H4 (cell line): ENCODE measurements at regions not wholly inside any gene's neighbourhood (a gene's known extent, or its start where the extent isn't known, plus 50 kb on each side); places are given as distances from the start of the nearest gene placed in this dataset.

Source experiments
- DNase-seq: peaks from one replicate; pipeline ENCODE4 v3.0.0-alpha.2; 2015; ENCODE audit warnings: low spot score

DNA sequence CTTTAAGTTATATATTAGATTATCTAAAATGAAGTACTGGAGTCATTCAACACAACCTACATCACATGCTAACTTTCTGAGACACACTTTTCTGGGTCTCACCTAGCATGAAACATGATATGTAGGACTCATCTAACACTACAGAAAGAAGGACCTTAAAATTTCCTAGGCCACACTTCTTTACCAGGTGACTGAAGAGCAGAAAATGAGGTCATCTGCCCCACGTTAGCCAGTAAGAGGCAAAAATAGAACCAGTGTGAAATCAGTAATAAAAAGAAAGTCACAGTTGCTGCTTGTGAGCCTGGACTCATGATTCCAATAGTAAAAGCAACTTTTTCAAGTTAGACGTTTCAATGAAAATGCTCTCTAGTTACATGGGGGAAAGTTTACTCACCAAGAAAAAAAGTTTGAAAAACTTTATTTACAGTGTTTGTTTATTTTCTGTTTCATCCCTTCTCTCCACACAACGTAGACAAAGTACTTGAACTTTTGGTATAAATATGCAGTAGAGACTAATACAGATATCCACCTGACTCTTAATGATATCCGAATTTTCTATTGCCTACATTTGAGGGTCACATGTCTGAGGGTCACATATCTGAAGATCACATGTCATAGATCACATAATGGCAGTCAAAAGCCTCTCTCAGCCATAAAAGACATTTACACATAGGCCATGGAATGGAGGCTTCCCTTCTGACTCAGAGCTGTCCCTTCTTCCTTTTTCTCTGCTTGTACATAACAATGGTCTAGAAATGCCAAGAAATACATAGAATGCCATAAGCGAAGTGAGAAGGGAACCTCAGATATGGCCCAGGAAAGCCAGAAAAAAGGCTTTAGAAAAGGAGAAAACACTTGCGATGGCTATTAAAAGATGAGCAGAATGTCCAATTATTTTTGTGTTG lies 362.9 kb downstream of the ZEB2 start:
- no peak for DNase-seq

DNA sequence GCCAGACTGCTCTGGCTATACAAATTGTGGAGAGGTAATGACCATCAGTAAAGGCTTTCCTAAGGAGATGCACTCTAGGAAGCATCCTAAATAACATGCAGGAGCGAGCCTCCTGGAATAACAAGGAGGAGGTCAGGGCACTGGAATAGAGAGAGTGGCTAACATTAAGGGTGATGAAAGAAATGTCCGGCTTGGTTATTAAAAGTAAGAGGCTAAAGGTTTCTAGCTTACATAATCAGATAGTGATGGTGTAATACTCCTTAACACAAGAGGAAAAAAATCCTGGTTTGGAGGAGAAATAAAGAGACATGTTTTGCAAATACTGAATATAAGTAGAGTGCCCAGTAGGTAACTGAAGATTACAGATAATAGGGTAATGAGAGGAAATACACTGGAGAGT lies 365.7 kb downstream of the ZEB2 start:
- DNase-seq: no peak

DNA sequence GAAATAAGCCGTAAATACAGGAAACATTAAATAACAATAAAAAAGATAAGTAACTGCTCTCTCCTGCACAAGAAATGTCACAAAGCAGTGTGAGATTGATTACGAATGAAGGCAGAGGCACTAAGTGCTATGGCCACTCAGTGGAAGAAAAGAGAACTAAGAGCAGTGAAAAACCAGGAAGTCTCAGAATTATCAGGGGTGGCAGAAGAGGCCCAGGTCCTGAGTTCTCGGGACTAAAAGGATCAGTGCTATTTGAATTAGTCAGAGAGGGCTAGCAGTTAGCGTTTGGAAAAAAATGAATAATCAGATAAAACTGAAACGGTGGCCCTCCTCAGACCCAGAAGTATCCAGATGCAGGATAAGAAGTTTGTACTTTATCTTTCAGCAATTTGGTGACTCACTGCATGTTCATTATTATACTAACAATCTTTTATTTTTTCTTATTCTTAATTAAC lies 367.1 kb downstream of the ZEB2 start:
- DNase-seq: peak; percentile 42

DNA sequence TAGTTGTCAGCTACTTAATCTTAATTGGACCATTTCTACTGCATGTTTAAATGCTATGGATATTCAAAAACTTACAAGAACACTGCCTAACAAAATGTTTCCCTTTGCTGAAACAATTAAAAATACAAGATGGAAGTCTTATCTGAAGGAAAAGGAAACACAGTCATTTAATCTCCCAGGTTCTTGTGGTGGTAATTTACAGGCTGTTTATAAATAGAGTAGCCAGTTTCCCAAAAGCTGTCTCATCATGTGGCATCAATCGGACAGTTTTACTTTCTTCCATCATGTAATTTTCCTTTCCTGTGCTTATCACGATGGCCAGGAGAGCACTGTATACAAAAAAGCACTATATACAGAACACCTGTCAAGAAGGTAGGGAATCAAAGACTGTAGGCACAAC lies 368.1 kb downstream of the ZEB2 start:
- no peak for DNase-seq

DNA sequence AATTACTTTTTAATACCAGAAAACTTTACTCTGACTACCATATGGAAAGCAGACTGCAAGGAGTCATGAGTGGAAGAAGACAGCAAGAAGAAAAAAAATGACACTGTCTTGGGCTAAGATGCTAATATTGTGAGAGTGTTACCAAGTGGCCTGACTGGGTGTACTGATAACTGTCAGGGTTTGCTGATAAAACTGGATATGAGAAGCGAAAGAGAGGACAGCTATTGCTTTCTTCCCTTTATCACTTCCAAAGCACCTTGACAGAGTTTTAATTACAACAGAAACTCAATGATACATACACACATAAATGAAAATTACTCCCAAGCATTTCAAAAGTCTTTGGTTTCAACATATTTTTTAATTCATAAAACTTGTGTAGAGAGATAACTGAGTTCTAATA lies 368.5 kb downstream of the ZEB2 start:
- no peak for DNase-seq

DNA sequence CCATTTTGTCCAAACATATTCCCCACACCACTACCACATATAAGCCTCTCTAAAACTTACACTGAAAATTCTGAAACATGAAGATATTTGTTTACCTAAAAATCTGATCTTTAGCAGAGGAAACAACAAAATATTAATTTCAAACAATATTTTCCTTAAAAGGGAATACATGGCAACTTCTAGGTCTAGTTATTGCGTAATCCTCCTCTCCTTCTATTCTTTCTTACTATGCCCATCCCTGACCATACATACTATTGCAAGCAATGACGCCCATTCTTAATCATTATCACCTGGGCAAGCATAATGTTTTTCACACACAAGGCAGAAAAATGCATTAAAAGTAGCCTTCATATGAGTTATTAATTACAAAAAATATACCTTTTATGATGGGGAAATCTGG lies 372.6 kb downstream of the ZEB2 start:
- DNase-seq: no peak

DNA sequence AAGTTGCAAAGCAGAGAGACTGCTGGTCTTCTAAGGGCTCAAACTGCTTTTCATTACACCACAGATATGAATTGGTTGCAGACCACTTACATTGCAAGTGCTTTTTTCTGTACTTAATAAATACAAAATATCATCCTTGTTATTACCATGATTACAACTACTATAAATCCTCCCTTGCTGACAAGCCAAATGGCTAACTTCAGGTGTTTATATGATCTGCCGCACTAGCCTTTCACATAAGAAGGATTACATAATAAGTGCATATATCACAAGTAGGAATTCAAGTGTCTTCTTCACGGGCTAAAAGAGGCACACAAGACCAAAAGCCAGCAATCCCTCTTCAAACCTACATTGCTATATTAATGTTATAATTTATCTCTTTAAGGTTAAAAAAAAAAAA lies 373.0 kb downstream of the ZEB2 start:
- no peak for DNase-seq

DNA sequence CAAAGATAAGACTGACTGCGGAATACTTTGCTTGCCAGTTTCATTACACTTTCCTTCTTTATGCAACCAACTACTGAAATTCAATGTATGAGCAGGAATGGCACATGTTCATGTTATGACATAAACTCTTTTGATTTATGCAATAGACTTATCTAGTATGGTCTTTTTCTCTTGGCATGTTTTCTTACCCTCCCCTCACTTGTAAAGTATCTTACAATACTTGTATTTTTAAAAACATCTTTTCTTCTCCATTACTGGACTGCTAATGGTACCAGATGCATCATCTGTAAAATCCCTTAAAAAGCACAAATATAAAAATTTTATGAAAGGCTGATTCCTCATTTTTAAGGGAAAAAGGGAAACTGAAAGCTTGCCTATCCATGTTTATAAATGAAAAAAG lies 373.8 kb downstream of the ZEB2 start:
- DNase-seq: no peak

DNA sequence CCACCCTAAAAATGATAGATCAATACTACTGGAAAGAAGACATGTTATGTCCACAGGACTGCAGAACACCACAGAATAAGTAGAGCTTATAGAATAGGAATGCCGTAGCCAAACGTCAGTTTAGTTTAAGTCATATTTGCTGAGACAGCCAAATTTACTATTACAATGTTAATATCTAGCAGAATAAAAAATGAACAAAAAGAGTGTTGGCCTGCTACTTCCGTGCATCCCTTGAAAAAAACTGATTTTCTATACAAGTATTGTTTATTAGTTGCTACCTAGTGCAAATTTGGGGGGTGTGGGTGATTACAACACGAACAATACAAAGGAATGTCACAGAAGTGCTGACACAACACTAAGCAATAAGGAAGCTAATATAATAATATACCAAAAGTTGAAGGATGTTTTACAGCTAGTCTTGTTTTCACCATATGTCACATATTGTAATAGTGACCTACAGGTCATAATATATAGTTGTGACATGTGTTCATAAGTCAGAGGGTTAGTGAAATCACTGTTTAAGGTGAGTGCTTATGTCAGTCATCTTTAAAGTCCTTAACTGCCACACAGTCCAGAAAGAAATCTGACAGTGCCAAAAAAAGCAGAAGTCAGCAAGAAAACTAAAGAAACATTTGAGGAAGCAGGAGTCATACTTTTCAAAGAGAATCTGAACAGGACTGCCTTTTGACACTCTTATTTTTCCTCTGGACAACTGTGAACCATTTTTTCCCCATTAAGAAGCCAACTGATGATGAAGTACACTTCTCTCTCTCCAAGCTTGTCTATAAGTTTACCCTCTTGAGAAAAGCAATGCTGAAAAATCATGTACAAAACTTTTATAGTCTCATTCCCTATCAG lies 376.4 kb downstream of the ZEB2 start:
- DNase-seq: no peak

DNA sequence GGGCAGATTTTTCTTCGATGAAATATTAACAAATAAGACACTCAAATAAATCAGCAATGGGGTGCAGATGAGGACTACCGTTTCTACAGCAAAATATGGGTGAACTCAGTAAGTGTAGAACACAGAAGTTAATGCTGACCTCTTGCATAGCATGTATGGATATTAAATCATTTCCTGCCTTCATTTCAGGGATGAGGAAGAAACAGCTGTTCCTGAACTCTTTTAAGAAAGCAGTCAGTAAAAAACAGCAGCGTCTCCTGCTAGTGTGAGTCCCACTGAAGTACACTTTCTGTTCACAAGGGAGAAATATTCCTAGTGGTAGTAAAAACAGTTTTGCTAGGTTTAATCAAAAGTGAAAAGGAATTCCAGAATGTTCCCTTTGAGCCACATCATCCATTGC lies 379.0 kb downstream of the ZEB2 start:
- DNase-seq: no peak

DNA sequence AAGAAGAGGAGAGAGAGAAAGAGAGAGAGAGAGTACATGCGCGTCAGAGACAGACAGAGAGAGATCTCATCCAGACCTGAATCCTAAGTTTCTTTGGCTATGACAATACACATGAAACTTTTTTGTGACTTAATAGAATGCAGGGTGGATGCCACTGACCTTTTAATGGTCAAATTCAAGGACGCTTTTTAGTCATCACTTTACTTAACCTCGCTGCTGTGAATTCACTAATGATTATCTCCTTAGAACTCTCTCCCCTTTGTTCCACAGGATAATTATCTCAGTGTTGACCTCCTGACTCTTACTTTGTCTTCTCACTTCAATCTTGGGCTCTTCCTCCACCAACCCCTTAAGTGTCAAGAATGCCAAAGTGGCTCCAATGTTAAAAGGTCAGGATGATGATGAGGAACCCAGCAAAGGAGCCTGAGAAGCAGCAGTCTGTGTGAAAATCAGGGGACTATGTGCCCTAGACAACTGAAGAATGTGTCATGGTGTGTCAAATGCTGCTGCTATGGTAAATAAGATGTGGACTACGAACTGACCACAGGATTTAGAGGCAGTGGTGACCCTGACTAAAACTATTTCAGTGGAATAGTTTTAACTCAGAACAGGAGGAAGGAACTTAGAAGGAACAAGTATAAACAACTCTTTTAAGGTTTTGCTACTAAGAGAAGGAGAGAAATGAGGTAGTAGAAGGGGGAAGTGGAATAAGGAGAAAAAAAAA lies 382.1 kb downstream of the ZEB2 start:
- no peak for DNase-seq

DNA sequence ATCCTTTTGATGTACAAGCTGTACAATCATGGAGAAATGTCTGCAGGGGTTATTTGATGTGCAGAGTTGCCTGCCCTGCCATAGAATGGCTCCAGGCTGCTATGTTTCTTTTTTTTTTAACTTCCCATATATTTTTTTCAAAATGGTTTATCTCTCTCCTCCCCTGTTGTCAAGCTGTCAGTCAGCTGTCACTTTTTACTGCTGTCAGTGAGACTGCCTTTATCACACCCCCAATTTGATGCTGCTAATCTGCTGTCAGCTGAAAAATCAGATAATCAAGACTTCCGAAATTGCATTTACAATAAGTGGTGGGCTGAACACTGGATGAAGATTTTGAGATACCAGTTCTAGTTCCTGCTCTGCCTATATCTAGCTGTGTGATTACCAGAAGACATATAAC lies 382.6 kb downstream of the ZEB2 start:
- DNase-seq: no peak

DNA sequence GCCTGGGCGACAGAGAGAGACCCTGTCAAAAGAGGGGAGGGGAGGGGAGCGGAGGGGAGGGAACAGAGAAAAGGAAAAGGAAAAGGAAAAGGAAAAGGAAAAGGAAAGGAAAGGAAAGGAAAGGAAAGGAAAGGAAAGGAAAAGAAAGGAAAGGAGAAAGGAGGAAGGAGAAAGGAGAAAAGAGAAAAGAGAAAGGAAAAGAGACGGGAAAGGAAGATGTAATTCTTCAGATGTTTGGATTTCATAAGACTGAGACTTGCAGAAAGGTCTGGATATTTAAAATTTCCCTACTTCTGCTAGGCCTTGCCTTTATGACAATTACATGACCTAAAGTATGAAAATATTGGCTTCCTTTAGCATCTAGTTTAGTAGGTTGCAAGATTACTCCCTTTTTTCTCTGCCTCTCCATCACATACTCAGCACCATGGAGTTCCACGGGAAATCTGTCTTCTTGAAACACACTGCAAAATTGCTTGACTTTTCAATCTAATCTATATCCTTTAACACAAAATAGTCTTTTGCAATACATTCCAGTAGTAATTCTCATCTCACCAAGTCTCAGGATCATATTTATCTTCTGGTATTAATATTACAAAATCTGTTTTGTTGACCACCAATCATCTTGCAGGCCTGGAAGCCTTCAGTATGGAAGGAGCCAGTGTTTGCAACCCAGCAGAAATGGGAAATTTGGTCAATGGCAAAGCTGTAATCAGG lies 383.5 kb downstream of the ZEB2 start:
- DNase-seq: no peak

DNA sequence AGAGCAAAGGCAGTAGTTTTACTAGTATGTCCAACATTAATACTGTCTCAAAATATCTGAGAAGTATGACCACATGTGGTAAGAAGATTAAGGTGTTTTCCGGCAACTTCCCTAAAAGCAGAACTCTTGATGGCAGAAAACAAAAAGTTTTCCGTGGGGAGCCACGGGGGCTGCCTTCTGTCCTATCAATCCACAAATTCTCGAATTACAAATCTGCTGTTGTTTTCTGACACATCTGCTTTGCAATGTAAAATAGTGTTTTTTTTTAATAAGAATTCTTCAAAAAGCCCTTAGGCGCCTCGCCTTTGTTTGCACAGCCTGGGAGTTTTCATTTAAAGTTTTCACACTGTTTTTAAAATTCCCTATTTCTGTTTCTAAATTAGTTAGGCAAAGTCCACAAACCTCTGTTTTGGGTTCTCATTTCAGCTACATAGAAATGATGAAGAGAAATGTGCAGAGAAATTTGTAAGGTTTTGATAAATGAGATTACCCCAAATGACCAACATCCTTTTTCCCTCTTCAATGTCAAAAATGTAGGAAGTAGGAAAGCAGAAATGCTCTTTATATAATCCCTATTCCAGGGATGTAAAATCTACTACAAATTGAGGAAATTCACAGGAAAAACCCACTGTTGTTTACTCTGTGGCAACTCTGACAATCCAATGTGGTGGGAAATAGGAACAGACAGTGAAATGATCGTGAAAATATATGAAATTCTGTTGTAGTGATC lies 385.8 kb downstream of the ZEB2 start:
- no peak for DNase-seq

DNA sequence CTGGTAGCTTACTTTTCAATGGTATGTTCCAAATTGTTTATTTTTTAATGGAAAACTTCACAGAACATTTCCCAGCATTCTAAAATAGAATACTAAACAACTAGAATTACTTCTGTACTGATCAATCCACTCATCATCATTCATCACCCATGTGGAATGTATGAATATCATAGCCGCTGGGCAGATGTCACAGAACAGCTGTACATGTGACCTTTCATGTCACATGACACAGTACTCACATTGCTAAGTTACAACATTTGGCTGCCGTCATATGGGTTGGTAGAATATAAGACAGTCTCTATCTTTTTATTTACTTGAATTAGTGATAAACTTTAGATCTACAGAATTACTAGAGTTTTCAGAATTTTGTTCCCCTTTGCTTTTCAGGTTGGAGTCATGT lies 387.6 kb downstream of the ZEB2 start:
- DNase-seq: no peak

DNA sequence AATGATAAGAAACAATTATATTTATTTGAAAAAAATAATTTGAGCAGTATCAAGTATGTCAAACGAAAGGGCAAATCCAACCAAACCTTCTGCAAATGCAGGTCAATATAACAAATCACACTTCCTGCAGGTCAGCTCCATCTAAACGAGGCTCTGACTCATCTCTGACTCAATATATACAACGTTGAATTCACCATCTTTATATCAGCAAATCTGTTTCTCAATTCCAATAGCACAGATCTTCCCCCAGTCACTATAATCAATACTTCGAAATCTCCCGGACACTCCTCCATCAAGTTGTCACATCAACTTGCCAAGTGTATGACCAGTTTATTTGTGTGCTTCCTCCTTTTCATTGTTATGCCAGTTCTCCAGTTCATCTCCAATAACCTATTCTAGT lies 388.9 kb downstream of the ZEB2 start:
- no peak for DNase-seq

DNA sequence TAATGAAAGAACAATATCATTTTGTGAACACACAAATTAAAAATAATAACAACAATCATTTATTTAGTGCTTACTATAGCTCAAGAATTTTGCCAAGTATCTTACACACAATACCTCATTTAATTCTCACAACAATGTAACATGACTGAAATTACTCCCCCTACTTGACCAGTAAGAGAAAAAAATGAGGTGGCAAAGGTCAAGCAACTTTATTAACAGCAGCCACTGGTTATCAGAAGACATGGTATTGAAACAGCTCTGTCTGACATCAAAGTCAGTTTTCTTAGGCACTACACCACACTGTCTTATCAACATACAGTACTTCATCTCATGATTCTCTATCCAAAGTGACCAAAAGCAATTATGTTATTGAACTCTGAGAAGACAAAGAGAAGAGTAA lies 389.4 kb downstream of the ZEB2 start:
- no peak for DNase-seq

DNA sequence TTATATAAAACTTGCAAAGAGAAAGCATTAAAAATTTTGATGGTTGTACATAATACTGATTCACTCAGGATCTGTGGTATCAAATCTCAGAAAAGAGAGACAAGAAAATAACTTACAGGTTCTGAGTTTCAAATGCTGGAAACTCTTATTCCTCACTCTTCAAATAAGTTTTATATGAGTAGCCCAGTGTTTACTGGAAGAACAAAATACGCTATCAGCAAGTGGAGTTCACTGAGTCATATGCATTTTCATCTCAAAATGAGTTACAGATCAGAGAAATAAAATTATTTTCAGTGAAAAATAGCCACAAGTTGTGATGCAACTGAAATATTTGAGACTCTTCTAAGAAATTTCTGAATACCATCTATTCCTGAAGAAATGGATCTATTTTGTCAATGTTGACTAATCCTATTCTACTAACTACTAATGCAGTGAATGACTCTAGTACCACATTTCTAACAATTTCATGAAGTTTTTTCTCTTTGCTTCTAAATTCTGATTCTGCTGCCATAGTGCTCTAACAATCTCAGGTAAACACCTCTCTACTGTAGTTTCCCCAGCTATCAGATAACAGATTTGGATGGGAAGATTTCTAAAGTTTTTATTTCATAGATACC lies 391.7 kb downstream of the ZEB2 start:
- no peak for DNase-seq

DNA sequence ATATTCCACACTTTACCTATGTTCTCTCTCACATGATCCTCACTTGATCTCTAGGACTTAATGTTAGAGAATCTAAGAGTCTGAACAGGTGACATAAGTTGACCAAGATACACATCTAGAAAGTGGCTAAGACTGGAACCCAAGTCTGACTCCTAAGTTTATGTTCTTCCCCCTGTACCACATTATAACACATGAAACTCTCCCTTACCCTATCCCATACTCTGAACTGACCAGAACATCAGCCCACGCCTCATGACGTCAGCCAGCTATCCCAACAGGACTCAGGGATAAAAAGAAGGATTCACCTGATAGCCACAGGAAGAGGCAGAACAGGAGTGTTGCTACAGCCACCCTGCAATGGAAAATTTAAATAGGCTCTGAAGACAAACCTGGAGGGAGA lies 392.2 kb downstream of the ZEB2 start:
- DNase-seq: no peak

DNA sequence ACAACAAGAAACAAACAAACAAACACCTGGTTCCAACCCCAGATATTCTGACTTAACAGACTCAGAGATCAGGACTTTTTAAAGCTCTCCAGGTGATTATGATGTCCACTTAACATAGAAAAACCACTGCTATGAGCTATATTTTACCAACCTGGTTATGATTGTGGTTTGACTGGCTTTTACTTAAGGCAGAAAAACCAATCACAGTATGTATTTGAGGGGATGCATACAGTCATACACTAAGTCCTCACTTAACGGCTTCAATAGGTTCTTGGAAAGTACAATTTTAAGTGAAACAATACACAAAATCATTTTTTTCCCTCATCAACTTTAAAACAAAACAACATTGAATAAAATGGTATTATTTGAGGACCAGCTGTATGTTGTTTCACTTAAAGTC lies 393.6 kb downstream of the ZEB2 start:
- no peak for DNase-seq

DNA sequence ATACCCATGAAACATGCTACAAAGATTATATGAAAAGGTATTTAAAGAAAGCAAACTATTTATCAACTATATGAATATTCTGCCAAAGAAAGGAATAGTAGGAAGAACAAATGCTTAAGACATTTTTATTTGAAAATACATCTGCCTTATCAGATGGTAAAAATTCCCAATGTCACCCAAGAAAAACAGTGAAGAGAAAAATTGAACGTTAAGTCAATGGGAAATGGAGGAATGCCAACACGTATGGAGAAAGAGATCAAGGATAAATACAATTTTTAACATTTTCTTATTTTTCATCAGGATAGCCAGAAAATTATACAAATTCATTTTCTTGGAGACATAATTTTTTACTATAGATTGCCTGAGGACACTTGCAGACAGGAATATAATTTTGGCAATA lies 394.2 kb downstream of the ZEB2 start:
- no peak for DNase-seq
